K562 (cell line): ENCODE measurements at regions not wholly inside any gene's neighbourhood (a gene's known extent, or its start where the extent isn't known, plus 50 kb on each side); places are given as distances from the start of the nearest gene placed in this dataset.

Experiments
- ATAC-seq: fragments of 200-7000 bp; cut with Tn5 transposase; 3 replicates; pipeline ENCODE4 v1.9.1; 2020; ENCODE audit warnings: moderate library complexity
- BruUV-seq: library from RNA; stranded (reverse); fragments of 400-500 nt; replicated peaks from 2 replicates; lab custom pipeline; 2021; lab: Mats Ljungman, UMichigan
- CTCF ChIA-PET: fragments of 300-600 bp; formaldehyde crosslinking; extraction: SDS; loops from one replicate; lab custom pipeline; 2021; ENCODE audit warnings: low intra/inter-chr PET ratio; lab: Yijun Ruan, JAX
- POLR2A ChIA-PET: fragments of 300-600, 350-650 bp; sonication (Branson Sonifier 250); formaldehyde crosslinking; extraction: SDS; loops from one replicate; lab custom pipeline; 2021; ENCODE audit warnings: antibody characterized with exemption, inconsistent platforms; lab: Yijun Ruan, JAX
- DNase-seq, 4 experiments: peaks; one replicate each; pipeline versions ENCODE4 v3.0.0 to v3.0.0-alpha.2; 2011 to 2018; ENCODE audit warnings: low spot score in 3 of 4, mixed read lengths in 3 of 4; ENCODE audit errors: extremely low read depth in 1 of 4
- FAIRE-seq: peaks from 2 replicates; lab custom pipeline; 2011; peaks lifted over from hg19 to GRCh38; lab: Jason Lieb, UNC
- H2AFZ ChIP-seq: 2 replicates; pipeline ENCODE4 v1.6.0; 2011; ENCODE audit warnings: low read depth, low read length, control low read depth, inconsistent platforms
- H3K27ac ChIP-seq: fragments of 200-600 bp; 3 replicates; pipeline ENCODE4 v1.8.0; 2011; ENCODE audit warnings: low read depth, mild to moderate bottlenecking, control low read depth, inconsistent platforms, low read length, moderate library complexity, mixed read lengths; ENCODE audit errors: extremely low read depth
- H3K27me3 ChIP-seq, 2 experiments: fragments of 300-600 bp in 1 of 2; 2 replicates in 1 of 2; 3 replicates in 1 of 2; pipeline versions ENCODE4 v1.6.0 to v1.8.0; 2011; ENCODE audit warnings: inconsistent platforms in 2 of 2, low read length in 2 of 2, mild to moderate bottlenecking in 1 of 2, mixed read lengths in 1 of 2, moderate library complexity in 1 of 2; ENCODE audit not compliant: control insufficient read depth in 2 of 2, insufficient read depth in 2 of 2
- H3K36me3 ChIP-seq: fragments of 300-600 bp; 3 replicates; pipeline ENCODE4 v1.8.0; 2011; ENCODE audit warnings: mild to moderate bottlenecking, low read length, inconsistent platforms; ENCODE audit not compliant: control insufficient read depth, insufficient read depth
- H3K4me1 ChIP-seq, 2 experiments: fragments of 200-600 bp in 1 of 2; replicated peaks in 1 of 2; 2 replicates in 1 of 2; 3 replicates in 1 of 2; pipeline versions ENCODE4 v1.5.1 to v1.8.0; 2011; ENCODE audit warnings: inconsistent platforms in 2 of 2, low read length in 2 of 2, mild to moderate bottlenecking in 1 of 2, mixed read lengths in 1 of 2, moderate library complexity in 1 of 2; ENCODE audit not compliant: control insufficient read depth in 2 of 2, insufficient read depth in 2 of 2
- H3K4me2 ChIP-seq: 2 replicates; pipeline ENCODE4 v1.6.1; 2011; ENCODE audit warnings: low read length, control low read depth, inconsistent platforms, mixed read lengths; ENCODE audit not compliant: insufficient read depth
- H3K4me3 ChIP-seq: fragments of 200-600 bp; sonication (generic), shearing (Covaris generic); 2 replicates; pipeline ENCODE4 v1.5.1; 2016; ENCODE audit warnings: control low read depth, inconsistent platforms
- H3K79me2 ChIP-seq: fragments of 200-600 bp; 3 replicates; pipeline ENCODE4 v1.8.0; 2011; ENCODE audit warnings: low read length, inconsistent platforms; ENCODE audit not compliant: control insufficient read depth, insufficient read depth
- H3K9ac ChIP-seq, 2 experiments: 2 replicates each; pipeline versions ENCODE4 v1.6.0 to v1.6.1; 2011; ENCODE audit warnings: low read depth in 2 of 2, low read length in 2 of 2, control low read depth in 1 of 2, inconsistent platforms in 1 of 2, mild to moderate bottlenecking in 1 of 2, mixed read lengths in 1 of 2; ENCODE audit not compliant: insufficient read depth in 1 of 2
- H3K9me1 ChIP-seq: one replicate; pipeline ENCODE4 v1.6.0; 2011; ENCODE audit warnings: inconsistent platforms, mild to moderate bottlenecking, low read length, moderate library complexity; ENCODE audit not compliant: control insufficient read depth, insufficient read depth
- H3K9me3 ChIP-seq: replicated peaks from 2 replicates; pipeline ENCODE4 v1.5.1; 2011; ENCODE audit warnings: low read depth, low read length, inconsistent platforms; ENCODE audit not compliant: control insufficient read depth, insufficient read depth
- H4K20me1 ChIP-seq: replicated peaks from 2 replicates; pipeline ENCODE4 v1.6.1; 2011; ENCODE audit warnings: low read length, inconsistent platforms, mixed read lengths; ENCODE audit not compliant: control insufficient read depth, insufficient read depth
- ATF7 ChIP-seq: fragments of 450-650 bp; IDR thresholded peaks from 2 replicates; pipeline ENCODE4 v1.7.1; 2014; ENCODE audit warnings: mild to moderate bottlenecking, moderate library complexity
- BRD9 ChIP-seq: fragments of 450-650 bp; IDR thresholded peaks from 2 replicates; pipeline ENCODE4 v1.6.1; 2018; ENCODE audit warnings: low read depth; ENCODE audit not compliant: partially characterized antibody
- DMBX1 ChIP-seq: fragments of 250-450 bp; sonication (Bioruptor Pico); IDR thresholded peaks from 2 replicates; pipeline ENCODE4 v1.8.0; 2022; ENCODE audit warnings: inconsistent platforms, mild to moderate bottlenecking, moderate library complexity, borderline replicate concordance
- MEIS2 ChIP-seq: fragments of 450-650 bp; IDR thresholded peaks from 2 replicates; pipeline ENCODE4 v1.6.1; 2014; ENCODE audit warnings: mild to moderate bottlenecking; ENCODE audit not compliant: partially characterized antibody
- MIER1 ChIP-seq: fragments of 450-650 bp; IDR thresholded peaks from 2 replicates; pipeline ENCODE4 v1.6.1; 2016; ENCODE audit warnings: antibody characterized with exemption, mild to moderate bottlenecking, low read depth
- PHB2 ChIP-seq: fragments of 450-650 bp; IDR thresholded peaks from 2 replicates; pipeline ENCODE4 v1.6.1; 2017; ENCODE audit warnings: low read depth
- ZFP30 ChIP-seq: fragments of 250-450 bp; sonication (Bioruptor Pico); IDR thresholded peaks from 2 replicates; pipeline ENCODE4 v1.8.0; 2022; ENCODE audit warnings: moderate library complexity, mild to moderate bottlenecking, inconsistent platforms, borderline replicate concordance
- WGBS: fragments of 100-300 bp; shearing (Covaris generic); methylation state at CpG from one replicate; pipeline ENCODE4 v1.1.6; 2016; ENCODE audit warnings: low coverage, mixed read lengths; ENCODE audit not compliant: insufficient coverage; ENCODE audit errors: missing lambda C conversion rate; 5-methylcytosine and 5-hydroxymethylcytosine counted together
- in situ Hi-C: fragments of 300-500 bp; cut with MboI; formaldehyde crosslinking; loops from 4 replicates; pipeline ENCODE4 v1.15.0; 2018; ENCODE audit warnings: inconsistent platforms, mixed read lengths
- intact Hi-C: fragments of 100-400 bp; cut with micrococcal nuclease; formaldehyde crosslinking; loops from 2 replicates; pipeline ENCODE4 v1.14.2; 2022
- TF ChIP-seq, protein P1 (sequence below), 2 experiments: fragments of 150-350 bp in 1 of 2; IDR thresholded peaks; 2 replicates each; pipeline ENCODE4 v1.6.1; 2012 to 2016; ENCODE audit warnings: low read depth in 2 of 2, low read length in 2 of 2, mild to moderate bottlenecking in 1 of 2, moderate library complexity in 1 of 2
- TF ChIP-seq, protein P2 (sequence below): fragments of 450-650 bp; IDR thresholded peaks from 2 replicates; pipeline ENCODE4 v1.6.1; 2016
- TF ChIP-seq, protein P3 (sequence below), 2 experiments: IDR thresholded peaks; 2 replicates each; pipeline ENCODE4 v1.6.1; 2011; ENCODE audit warnings: borderline replicate concordance in 1 of 2, control low read depth in 1 of 2, low read depth in 1 of 2, low read length in 1 of 2, mild to moderate bottlenecking in 1 of 2, mixed read lengths in 1 of 2, moderate library complexity in 1 of 2; ENCODE audit not compliant: insufficient read depth in 1 of 2, insufficient read length in 1 of 2, poor library complexity in 1 of 2, severe bottlenecking in 1 of 2; ENCODE audit errors: extremely low read depth in 1 of 2

DNA sequence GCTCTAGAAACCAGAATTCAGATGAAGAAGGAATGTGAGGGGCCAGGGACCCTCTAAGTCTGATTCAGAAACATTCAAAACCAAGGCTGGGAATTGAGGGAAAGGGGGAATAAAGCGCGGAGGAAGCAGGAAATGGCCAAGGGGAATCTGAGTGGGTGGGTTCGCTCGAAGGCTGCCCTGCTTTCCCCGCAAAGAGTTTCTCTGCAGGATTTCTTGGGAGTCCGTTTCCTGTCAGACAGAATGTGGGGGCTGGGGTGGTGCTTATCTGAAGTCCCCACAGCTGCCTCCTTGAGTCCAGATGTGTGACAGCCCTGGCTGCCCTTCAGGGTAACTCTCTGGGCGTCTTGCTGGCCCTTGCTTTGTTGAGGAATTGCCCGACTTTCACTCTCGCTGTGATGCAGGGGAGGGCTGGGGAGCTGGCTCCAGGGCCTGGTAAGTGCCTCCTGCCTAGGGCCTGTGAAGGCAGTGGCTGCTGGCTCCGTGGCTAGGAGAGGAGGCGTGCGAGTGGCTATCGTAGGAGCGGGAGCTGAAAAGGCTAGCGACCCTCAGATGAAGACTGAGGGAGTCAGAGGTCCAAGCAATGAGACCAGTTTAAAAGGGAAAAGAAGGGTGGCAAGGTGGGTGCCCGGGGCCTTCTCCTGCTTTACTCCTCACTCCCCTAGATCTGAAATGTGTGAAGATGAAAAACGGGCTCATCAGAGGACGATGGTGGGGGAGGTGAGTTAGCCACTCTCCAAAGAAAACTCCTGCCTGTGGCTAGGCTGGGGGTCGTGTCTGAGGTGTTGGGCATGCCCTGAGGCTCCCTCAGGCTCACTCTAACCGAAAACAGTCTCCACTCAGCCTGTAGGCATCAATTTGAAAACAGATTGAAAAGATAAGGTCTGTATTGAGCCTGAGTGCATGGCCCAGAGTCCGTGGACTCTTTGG, 143.9 kb upstream of the UMPS start:
- WGBS, result 0% methylated on average over 15 of the region's 21 CpGs
- H3K4me2 ChIP-seq, result peak overlapping the region; percentile 78
- H3K27me3 ChIP-seq, result no peaks in the 10 kb centered on the region
- H2AFZ ChIP-seq, result peak overlapping the region; percentile 53
- FAIRE-seq (peak; percentile 97), DNase-seq (peak; percentile 45 to 90 (median 63)), ATAC-seq (peak; percentile 86)
- ChIA-PET CTCF (no interaction called here), POLR2A (interaction anchor here (0.6 kb wide), 1 partner anchor 143 kb away, joined by 3 read pairs; no protein-coding TSS in a partner anchor)
- no peaks in the 10 kb centered on the region for H3K9me3 ChIP-seq
- H3K79me2 ChIP-seq, result peaks cover 4% of the 10 kb centered on the region; the same call in 2 of the 3 replicates
- peak overlapping the region; percentile 56 to 82 for H3K9ac ChIP-seq
- no peaks in the 10 kb centered on the region for H3K36me3 ChIP-seq
- intact Hi-C loops, result loop anchor here (1.0 kb wide), 1 partner anchor 34 kb away; no protein-coding TSS in a partner anchor
- BruUV-seq, result no TSS peak
- in situ Hi-C loops, result no loop called here
- peaks cover 26 to 28% of the 10 kb centered on the region in 2 experiments; a peak in 4 of 5 replicates for H3K4me1 ChIP-seq
- no peaks in the 10 kb centered on the region for H3K9me1 ChIP-seq
- H4K20me1 ChIP-seq, result no peaks in the 10 kb centered on the region
- H3K27ac ChIP-seq, result peak overlapping the region; percentile 16
- peak overlapping the region; percentile 39; the same call in 1 of the 2 replicates for H3K4me3 ChIP-seq
- TF ChIP-seq BRD9 (peak; percentile 66), ATF7 (no peak), MIER1 (no peak), PHB2 (no peak), MEIS2 (peak; percentile 67), DMBX1 (no peak), ZFP30 (CRISPR knock-in tag) (no peak)
- TF ChIP-seq, protein P1, sequence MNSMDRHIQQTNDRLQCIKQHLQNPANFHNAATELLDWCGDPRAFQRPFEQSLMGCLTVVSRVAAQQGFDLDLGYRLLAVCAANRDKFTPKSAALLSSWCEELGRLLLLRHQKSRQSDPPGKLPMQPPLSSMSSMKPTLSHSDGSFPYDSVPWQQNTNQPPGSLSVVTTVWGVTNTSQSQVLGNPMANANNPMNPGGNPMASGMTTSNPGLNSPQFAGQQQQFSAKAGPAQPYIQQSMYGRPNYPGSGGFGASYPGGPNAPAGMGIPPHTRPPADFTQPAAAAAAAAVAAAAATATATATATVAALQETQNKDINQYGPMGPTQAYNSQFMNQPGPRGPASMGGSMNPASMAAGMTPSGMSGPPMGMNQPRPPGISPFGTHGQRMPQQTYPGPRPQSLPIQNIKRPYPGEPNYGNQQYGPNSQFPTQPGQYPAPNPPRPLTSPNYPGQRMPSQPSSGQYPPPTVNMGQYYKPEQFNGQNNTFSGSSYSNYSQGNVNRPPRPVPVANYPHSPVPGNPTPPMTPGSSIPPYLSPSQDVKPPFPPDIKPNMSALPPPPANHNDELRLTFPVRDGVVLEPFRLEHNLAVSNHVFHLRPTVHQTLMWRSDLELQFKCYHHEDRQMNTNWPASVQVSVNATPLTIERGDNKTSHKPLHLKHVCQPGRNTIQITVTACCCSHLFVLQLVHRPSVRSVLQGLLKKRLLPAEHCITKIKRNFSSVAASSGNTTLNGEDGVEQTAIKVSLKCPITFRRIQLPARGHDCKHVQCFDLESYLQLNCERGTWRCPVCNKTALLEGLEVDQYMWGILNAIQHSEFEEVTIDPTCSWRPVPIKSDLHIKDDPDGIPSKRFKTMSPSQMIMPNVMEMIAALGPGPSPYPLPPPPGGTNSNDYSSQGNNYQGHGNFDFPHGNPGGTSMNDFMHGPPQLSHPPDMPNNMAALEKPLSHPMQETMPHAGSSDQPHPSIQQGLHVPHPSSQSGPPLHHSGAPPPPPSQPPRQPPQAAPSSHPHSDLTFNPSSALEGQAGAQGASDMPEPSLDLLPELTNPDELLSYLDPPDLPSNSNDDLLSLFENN (IDR thresholded peaks at IDR 0.05; ENCODE audit: low read depth in 2 of 2, low read length in 2 of 2), result peak in 1 of 2 experiments; percentile 76; a peak in 2 of 4 replicates
- TF ChIP-seq, protein P2, sequence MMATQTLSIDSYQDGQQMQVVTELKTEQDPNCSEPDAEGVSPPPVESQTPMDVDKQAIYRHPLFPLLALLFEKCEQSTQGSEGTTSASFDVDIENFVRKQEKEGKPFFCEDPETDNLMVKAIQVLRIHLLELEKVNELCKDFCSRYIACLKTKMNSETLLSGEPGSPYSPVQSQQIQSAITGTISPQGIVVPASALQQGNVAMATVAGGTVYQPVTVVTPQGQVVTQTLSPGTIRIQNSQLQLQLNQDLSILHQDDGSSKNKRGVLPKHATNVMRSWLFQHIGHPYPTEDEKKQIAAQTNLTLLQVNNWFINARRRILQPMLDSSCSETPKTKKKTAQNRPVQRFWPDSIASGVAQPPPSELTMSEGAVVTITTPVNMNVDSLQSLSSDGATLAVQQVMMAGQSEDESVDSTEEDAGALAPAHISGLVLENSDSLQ, result peak; percentile 71
- TF ChIP-seq, protein P3, sequence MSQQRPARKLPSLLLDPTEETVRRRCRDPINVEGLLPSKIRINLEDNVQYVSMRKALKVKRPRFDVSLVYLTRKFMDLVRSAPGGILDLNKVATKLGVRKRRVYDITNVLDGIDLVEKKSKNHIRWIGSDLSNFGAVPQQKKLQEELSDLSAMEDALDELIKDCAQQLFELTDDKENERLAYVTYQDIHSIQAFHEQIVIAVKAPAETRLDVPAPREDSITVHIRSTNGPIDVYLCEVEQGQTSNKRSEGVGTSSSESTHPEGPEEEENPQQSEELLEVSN (IDR thresholded peaks at IDR 0.05; ENCODE audit: borderline replicate concordance in 1 of 2, extremely low read depth in 1 of 2, insufficient read depth in 1 of 2, insufficient read length in 1 of 2, low read depth in 1 of 2, low read length in 1 of 2, poor library complexity in 1 of 2, severe bottlenecking in 1 of 2), result peak in 1 of 2 experiments; percentile 23
